Central memory CD4-positive, alpha-beta T cell (primary cell): ENCODE measurements at regions not wholly inside any gene's neighbourhood (a gene's known extent, or its start where the extent isn't known, plus 50 kb on each side); places are given as distances from the start of the nearest gene placed in this dataset.

Source experiments
- DNase-seq: peaks from one replicate; pipeline ENCODE4 v3.0.0; 2022

DNA sequence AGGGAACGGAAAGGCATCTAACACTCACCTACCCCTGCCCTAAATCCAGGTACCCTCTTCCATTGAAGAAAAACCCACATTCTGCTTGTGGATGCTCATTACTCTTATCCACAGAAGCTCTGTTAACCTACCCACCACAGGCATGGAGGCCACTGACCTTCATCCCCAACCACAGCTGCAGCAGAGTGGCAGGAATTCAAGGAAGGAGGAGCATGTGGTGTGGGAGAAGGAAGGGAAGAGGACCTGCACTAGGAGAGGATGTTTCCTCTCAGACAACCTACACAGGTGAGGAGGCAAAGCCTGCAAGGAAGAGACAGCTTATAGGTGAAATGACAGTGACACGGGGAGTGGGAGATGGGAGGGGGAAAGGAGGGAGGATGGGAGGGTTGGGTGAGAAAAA, 192.5 kb upstream of the TSC22D2 start:
- DNase-seq: no peak

DNA sequence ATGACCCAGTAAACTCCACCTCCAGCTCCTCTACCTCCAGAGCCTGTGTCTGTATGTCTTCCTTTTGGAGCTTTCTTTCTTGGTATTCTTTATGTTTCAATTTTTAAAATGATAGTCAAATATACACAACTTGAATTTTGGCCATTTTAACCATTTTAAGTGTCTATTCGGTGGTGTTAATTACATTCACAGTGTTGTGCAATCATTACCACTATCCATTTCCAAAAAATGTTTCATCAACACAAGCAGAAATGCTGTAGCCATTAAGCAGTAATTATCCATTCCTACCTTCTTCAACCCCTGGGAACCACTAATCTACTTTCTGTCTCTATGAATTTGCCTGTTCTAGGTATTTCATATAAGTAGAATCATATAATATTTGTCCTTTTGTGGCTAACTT, 194.5 kb upstream of the TSC22D2 start:
- DNase-seq: no peak

DNA sequence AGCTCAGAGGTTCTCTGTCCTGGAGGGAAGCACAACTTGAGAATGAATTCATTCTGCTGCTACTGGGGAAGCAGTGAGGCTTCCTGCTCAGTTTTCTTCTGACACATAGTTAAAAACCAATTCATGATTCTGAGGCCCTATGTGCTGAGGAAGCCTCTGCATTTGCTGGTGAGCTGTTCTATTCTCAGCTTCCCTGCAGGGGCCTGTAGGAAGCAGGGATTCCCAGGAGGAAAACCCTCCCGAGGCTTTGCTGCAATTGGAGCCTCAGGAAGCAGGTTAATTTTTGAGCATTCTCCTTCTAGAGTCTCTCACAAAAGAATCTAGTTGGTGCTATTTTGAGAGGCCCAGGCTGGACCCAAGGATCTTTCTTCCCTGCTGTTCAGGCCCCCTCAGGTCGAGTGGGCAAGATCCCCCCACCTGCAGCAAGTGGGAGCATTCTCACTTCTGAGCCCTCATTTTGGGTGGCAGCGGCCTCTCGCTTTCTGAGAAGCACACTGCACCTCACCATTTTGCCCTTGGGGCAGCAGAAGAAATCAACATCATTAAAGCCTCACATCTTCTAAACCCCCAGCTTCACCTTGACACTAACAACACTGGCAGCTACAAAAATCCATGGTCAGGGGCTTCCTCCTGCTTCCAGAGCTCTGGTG, 197.5 kb upstream of the TSC22D2 start:
- no peak for DNase-seq

DNA sequence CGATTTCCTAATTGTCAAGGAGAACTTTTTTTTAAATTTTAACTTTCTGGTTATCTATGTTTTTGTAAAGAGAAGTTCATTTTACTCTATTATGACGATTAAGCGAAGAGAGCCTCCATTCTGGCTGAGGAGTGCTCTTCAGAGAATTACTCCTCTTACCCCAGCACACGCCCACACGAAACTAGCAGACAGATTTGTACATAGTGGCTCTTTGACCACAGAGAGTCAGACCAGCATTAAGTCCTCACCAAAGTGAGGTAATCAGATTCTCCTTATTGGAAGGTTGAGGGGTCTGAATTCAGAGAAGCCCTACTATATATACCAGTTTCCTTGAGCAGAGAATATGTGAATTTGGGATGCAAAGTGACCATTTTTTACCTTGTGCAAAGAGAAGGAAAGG, 204.8 kb upstream of the TSC22D2 start:
- no peak for DNase-seq

DNA sequence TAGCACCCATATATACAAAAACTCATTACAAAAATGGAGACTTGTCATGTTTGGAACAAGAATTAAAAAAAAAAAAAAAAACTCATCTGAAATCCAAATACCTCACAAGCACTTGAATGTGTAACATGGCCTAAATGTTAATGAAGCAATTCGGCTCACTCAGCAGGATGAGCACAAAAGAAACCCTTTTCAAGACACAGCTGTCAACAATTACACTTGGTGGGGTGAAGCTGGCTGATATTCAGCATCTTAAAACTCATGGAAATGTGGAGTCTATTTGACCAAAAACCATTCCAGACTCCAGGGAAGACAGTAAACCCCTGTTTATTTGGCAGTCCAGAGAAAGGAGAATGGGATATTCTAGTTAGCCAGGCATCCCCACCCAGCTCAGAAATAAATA, 205.4 kb upstream of the TSC22D2 start:
- DNase-seq: no peak

DNA sequence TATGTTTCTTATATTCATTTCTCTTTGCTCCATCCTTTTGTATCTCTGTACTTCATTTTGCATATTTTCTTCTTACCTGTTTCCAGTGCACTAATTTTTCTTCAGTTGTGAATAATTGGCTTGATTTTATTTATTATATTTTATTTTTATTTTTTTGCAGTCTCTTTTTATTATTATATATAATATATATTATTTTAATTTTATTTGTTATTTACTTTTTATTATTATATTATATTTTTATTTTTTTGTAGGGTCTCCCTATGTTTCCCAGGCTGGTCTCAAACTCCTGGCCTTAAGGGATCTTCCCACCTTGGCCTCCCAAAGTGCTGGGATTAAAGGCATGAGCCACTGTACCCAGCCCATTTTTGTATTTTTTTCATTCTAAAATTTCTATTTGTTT, 213.1 kb upstream of the TSC22D2 start:
- no peak for DNase-seq

DNA sequence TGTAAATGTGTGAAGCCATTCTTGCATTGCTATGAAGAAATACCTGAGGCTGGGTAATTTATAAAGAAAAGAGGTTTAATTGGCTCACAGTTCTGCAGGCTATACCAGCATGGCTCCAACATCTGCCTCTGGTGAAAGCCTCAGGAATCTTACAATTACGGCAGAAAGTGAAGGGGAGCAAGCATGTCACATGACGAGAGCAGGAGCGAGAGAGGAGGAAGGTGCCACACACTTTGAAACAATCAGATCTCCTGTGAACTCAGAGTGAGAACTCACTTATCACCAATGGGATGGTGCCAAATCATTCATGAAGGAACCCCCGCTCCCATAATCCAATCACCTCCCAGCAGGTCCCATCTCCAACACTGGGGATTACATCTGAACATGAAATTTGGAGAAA, 213.6 kb upstream of the TSC22D2 start:
- DNase-seq: no peak

DNA sequence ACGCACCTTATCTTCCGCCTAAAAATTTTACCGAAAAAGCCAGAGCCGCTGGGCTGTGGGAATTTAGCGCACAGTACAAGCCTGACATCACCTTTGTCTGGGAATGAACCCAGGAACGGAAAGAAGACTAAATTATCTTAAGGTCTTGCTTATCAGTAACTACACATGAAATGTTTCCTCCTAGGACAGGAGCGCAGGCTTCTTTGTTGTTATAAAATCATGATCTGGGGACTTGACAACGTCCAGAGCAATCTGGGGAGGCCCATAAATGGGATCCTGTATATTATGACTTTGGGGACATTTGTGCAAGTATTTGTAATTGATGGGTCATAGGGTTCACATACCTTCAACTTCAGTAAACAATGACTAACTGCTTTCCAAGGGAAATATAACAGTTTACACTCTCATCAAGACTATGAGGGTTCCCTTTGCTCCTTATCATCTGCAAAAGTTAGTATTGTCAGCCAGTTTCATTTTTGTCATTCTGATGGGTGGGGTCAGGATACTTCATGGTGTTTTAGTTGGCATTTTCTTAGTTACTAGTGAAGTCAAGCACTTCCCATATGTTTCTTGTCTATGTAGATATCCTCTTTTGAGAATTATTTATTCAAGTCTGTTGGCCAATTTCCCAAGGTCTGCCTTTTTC, 213.9 kb upstream of the PFN2 start:
- DNase-seq: no peak

DNA sequence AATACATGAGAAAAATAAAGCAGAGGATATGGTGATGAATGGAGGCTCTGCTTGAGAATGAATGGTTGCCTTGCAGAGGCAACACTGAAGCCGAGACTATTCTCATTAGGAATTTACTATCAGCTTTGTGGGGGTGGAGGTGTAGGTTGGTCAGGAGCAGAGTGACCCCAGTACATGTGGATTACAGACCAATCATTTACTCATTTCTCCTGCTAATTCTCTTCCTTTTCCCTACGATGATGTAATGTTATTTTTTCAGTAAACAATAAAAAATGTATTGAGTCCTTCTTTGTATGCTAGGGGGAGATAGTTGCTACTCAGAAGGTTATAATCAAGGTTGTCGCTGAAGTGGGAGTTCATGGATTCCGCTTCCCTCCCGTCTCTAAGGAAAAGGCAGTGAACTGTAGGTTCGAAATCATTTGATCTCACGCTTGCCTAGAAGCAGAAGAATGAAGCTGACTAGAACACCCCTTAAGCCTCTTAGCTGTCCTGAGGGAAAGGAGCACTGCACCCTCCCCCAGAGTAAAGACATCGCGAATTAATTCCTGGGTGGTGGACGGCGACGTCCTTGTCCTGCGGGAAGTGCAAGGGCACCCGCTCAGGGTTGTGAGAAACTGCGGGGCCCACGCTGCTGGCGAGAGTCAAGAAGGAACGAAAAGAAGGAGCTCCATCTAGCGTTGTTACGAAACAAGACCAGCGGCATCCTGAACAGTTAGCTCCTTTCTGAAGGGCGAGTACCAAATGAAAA, 213.2 kb upstream of the PFN2 start:
- peak; percentile 35 for DNase-seq

DNA sequence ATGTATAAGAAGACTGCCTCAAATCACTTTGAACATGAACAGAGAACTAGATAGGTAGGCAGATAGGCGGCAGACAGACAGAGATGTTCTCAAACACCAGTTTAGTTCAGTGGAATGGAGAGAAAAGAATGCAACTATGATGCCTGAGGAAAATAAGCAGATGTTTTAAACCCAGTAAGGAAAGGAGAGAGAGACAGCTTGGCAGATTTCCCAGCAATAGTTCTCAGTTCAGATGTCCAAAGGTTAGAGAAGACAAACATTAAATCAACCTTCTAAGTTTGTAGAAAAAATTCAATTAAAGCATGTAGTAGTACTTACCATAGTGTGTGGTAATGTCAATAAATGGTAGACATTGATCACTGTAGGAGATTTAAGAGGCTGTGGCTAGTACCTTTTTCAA, 209.6 kb upstream of the PFN2 start:
- DNase-seq: no peak

DNA sequence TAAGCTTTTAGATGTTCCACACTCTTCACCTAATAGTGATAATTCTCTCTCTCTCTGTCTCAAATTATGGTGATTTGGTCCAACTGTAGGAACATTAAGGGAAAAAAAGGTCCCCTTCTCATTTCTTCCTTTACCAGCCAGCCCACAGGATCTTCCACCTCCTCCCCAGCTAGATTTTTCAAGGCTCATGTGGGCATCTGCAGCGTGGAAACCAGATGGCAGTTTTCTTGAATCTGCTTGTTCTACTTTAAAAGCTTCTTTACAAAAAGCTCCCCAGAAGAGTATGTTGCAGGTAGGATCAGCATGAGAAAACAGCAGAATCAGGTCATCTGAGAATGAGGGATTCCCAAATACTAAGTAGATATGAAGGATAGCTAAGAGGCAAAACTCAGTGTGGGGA, 208.6 kb upstream of the PFN2 start:
- DNase-seq: no peak

DNA sequence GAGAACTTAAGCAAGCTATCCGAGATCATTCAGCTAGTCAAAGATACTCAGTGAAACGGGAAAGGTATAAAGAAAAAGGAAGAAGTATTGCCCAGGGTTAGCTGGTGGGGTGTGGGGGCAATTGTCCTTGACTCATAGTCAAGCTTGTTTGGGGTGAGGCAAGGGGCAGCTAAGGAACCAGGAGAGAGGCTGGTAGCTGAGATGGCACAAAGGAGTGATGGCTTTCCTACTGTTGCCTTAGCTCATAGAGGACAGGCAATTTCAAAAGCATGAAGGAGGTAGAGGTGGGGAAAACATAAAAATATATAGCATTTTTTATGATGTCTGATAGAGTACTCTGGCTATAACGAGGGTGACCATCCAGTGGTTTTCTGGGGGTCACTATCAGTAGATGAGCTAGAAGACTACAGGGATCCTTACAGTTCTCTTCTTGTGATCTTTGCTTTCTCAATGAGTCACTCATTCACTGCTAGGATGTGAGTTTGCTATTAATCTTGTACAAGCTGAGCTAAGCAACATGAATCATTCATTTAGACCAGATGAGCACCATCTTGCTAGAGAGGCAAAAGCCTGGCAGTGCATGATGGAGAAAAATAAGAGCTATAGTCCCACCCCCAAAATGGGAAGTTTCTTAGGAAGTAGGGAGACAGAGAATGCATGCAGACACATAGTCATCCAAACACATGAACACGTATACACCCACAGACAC, 207.1 kb upstream of the PFN2 start:
- no peak for DNase-seq

DNA sequence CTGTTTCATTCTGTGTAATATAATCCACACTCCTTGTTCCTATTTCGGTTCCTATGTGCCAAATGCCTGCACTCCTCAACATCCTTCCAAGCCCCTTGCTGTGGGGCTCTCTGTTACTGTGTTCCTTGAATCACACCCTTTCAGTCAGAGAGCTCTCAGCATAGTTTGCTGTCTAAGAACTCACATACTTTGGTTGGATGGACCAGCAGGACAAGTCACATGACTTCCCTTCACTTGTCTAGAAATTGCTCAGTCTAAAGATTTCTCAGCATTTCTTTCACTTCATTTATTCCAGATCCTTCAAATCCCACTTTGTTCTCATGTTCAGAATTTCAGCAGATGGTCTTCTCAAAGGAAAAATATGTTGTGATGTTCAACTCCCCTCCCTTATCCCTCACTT, 203.5 kb upstream of the PFN2 start:
- DNase-seq: no peak

DNA sequence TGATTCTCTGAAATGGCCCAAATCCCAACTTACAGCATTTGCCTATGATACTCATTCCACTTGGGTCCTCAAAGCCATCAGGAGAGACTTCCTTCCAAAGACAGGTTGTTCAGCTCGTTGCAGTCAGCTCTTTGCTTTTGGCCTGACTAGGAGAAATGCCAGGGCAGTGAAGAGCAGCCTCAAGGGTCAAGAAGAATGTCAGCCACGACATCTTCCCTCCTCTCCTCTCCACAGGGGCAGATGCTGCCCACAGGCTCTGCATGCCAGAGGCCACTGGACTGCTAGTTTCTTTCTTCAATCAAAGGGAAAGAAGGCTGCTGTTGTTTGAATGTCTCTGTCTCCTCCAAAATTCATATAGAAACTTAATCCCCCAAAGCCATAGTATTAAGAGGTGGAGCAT, 201.7 kb upstream of the PFN2 start:
- DNase-seq: no peak

DNA sequence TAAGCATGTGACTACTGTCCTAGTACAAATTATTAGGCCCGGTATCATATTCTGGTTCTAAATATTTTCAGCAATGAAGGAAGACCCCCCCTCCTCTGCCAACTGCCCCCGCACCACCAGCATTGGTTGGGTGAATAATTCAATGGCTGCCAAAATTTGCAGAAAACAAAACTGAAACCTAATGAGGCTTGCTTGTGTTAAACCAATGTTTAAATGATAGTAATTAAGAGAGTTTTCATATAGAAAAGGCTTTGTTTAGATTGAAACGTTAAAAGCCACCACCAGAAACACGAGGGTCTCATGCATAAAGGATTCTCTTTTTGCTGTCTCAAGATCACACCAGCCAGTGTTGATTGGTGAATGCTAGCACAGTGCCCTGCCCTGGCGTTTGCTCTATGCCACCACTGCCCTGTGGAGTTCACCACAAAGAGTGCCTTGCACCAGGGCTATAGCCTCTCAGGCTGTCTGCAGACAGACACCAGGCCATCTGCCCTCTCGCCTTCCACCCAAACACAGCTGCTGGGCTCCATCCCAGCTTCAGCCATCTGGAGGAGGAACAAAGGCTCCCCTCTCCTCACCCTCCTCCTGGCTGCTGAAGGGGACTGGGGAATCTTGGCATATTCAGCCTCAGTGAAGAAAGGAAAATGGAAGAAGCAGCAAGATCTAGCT, 200.3 kb upstream of the PFN2 start:
- no peak for DNase-seq

DNA sequence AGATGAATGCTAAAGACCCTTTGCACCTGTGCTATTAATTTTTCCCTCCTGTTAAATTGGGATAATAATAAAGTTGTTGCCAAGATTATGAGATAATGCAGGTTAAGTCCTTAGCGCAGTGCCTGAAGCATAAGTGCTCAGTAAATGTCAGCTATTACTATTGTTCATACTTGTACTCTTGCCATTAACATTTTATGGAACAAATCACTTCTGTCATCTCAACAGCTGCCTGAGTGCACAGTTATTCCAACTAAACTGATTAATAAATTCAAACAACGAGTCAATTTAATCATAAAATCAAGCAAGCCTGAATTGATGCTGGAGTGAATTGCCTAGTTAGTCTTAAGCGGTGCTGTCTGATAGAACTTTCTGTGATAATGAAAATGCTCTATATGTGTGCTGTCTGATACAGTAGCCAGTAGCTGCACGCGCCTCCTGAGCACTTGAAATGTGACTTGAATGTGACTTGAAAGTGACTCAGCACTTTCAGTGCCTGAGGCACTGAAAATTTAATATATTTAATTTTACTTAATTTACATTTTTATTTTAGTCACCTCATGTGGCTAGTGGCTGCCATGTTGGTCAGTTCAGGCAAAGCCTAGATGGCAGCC, 198.7 kb upstream of the PFN2 start:
- no peak for DNase-seq

DNA sequence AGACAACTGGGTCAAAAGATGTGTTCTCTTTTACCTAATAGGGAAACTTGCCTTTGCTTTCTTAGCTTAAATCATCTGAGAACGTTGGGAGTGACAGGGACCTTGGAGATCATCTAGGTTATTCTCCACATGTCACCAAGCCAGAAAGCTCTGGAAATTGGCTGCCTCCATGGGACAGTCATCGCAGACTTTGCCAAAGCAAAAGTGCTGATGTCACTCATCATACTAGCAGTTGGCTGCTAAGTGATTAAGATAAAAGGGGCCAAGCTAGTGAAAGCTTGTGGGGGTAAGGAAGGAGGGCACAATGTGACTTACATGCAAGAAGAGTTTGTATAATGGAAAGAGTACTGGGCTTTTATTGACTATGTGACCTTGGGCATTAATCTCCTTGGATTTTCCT, 198.0 kb upstream of the PFN2 start:
- DNase-seq: no peak

DNA sequence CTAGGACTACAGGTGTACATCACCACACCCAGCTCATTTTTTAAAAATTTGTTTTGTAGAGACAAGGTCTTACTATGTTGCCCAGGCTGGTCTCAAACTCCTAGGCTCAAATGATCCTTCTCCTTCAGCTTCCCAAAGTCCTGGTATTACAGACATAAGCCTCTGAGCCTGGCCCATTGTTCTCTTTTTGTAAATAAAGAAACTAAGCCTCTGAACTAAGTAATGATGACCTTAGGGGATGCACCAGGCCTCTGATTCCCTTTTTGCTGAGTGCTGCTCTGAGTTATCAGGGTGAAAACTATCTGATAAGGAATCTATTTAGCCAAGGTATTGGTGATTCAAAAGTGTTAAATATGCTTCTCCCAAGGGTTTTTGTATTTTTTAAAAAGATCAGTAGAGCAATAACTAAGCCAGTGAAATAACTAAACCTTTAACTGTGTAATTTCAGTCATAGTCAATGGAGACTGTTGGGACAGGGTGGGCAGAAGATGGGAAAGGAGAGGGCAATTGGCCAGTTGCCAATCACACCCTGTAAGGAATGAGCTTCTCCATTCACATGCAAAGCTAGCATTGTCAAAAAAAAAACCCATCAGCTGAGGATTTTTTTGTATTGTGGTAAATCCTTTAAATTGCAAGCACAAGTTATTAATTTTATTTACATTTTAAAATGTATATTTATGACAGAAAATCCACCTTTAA, 194.8 kb upstream of the PFN2 start:
- no peak for DNase-seq

DNA sequence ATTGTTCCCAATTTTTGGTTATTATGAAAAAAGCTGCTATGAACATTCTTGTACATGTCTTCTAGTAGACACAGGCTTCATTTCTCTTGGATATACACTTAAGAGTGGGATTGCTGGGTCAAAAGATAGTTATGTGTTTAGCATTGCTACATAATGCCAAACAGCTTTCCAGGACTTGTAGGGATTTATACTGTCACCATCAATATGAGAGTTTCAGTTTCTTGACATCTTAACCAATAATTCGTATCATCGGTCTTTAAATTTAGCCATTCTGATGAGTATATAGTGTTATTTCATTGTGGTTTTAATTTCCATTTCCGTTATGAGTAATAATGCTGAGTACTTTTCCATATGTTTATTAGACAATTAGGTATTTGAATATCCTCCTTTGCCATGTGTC, 190.3 kb upstream of the PFN2 start:
- DNase-seq: no peak

DNA sequence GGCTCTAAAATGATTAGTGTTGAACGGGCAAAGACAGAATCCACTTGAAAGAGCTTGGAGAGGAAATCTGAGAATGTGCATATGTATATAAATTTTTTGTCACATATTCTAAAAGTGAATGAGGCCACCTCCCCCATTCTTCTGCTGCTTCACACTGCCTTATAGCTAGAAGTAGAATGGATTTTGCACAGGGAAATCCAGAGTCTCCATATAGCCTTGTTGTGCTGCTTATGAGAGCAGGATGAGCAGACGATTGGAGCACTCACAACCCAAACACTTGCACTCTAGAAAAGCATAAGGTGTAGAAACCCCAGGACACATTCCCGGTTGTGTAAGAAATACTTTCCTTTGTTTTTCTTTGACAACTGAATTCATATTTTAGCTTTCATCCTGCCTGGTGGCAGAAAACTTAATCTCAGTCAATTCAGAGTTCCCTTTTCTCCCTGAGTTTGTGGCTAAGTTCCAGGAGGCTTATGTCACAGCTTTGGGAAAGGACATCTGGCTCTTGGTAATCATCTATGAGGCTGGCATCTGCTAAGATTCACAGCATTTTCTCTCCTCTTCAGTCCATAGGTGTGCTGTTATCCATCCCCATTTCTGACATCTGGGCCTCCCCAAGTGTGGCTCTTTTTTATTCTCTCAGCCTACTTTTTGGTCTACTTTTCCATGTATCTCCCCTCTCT, 188.4 kb upstream of the PFN2 start:
- DNase-seq: no peak

DNA sequence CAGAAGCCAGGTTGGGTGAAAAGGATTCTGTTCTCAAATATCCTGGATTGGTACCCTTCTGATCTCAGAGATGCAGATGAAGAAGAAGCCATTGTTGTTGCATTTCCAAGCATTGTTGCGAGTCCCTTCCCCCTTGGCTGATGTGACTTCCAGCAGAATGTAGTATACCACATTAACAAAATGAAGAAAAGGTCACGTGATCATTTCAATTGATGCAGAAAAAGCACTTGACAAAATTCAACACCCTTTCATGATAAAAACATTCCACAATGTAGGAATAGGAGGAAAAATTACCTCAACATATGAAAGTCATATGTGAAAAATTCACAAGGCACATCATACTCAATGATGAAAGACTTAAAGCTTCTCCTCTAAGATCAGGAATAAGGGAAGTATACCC, 181.9 kb upstream of the PFN2 start:
- no peak for DNase-seq

DNA sequence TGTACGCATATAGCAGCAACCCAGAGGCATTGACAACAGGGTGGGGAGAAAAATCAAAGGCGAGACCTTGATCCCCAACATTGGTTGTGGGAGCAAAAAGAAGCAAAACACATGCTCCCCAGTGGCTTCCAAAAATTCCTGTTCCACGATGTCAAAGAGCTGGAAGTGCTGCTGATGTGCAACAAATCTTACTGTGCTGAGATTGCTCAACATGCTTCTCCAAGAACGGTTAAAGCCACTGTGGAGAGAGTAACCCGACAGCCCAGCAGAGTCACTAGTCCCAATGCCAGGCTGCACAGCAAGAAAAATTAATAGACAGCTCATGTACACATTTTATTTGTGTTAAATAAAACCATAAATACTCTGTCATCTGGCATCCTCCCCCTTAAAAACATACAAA, 179.9 kb upstream of the PFN2 start:
- DNase-seq: no peak
